NCI-H748 (cell line): ENCODE measurements at regions not wholly inside any gene's neighbourhood (a gene's known extent, or its start where the extent isn't known, plus 50 kb on each side); places are given as distances from the start of the nearest gene placed in this dataset.
A peak's percentile ranks its signal among the peaks of the same experiment; 100 is the strongest.
"Not testable (repeated sequence)": the region's sequence is repeated elsewhere in the genome, so short reads cannot be mapped to it uniquely, and the experiment has no call there.

Experiments used
- DNase-seq: peaks from one replicate; lab custom pipeline; 2025; ENCODE audit not compliant: unreplicated experiment; lab: John Stamatoyannopoulos, UW

DNA sequence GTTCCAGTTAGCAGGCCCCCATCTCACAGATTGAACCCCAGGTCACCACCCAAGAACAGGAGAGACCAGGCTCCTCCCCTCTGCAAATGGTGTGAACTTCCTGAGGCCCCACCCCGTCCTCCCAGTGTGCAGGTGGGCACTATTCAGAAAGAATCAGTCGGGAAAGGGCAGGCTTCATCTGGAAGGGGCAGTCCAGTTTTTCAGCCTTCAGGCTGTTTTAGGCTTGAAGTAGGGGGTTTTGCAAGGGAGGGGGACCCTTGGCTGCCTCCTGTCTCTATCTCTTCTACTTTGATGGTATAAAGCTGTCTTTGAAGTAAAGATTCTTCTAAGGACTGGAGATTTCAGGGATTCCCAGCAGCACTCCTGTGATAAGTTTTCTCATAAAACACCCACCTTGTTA, 267.6 kb downstream of the RND3 start:
- DNase-seq, result no peak

DNA sequence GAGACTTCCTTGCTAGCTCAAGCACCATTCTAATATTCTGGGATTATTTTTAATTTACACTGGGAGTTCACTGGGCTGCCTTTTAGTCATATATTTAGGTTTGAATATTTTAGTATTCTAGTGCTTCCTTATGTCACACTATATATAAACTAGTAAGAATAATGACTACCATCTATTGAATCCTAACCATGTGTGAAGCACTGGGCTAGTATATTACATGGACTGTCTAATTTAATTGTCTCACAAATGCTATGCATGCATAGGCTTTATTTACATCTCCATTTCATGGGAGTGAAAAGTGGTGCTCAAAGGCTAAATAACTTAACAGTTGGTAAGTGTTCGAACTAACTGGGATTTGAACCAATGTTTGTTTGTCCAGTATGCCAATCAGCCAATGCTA, 272.4 kb downstream of the RND3 start:
- DNase-seq, result peak; percentile 12

DNA sequence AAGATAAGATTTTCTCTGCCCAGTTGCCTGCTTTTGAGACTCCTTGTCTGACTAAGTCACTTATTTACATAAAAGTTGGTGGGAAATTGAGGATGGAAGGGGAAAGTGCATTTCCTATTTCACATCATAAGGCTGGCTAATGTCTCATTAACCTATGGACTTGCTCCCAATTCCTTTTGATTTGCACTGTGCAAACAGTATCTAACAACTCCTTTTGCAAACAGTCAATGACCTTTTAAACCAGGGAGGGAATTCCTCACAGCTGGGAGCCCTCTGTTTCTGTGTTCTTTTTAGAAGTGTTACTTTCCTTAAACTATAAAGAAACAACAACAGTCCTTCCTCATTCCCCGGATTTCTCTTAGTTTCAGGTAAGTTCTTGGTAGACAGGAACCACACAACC, 272.8 kb downstream of the RND3 start:
- peak; percentile 82 for DNase-seq

DNA sequence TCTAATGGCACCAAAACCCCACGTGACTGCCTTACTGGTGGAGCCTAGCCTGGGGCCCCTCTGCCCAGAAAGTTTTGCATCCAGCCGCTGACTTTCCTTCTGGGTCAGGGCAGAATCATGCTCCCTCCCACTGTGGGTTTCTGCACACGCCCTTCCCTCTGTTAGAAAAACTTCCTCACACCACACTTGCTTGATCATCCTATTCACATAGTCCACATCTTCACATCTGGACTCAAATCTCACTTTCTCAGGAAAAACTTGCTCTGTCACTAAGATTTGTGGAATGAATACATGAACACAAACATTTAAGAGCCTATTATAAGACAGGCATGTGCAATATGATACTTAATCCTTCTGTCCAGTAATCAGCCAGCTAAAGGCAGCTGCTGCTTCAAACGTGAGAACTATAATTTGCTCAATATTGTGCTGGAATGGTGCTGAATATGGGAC, 274.7 kb downstream of the RND3 start:
- no peak for DNase-seq

DNA sequence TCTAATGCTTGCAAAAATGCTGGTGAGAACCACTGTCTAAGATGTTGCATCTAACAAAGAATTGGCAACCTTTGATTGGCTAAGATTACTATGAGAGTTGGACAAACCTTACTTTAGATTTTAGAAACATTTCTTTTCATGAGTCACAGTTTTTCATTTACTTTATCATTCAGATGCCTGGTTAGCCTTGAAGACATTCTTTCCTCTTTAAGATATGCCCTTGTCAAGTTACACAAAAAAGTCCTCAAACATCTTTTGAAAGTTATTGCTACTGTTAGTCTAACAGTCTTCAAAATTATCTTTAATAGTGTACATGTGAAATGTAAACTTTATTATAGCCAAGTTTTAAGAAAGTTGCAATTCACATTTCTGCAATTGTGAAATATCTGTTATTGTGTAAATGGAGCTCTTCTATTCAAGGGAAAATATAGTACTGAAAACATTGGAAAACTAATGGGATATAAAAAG, 276.3 kb downstream of the RND3 start:
- no peak for DNase-seq

DNA sequence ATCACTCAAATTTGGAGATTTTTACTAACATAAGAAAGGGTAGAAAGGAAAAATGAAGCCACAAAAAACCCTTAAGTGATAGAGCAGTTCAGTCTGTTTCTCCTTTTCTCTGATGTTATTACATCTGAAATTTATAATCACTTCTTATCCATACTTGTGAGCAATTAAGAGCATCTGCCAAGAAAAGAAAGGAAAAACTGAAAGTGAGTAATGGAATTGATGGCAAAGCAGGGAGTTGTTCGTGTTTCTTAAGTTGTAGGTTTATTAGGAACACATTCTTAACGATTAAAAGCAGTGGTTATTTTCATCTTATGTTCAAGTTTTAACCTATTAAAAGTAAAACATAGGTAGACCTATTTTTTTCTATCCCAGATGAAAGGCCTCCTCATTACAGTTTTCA, 277.7 kb downstream of the RND3 start:
- DNase-seq, result no peak

DNA sequence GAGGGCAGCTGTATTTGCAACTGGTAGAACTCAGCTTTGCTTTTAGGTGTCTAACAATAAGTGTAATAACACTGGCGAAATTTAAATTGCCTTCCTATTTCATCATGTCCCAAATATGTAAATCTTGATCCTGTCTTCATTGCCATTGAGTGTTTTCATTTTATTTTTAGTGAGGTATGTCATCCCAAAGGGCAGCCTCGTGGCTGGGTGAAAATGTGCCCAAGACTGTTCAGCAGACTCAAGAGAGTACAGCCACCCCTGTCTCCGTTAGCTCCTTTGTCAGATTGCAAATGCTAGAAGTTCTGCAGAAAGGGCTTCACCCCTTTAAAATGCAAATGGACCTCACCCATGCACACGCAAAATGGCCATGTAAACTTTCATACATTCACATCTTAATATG, 278.8 kb downstream of the RND3 start:
- DNase-seq, result peak; percentile 29

DNA sequence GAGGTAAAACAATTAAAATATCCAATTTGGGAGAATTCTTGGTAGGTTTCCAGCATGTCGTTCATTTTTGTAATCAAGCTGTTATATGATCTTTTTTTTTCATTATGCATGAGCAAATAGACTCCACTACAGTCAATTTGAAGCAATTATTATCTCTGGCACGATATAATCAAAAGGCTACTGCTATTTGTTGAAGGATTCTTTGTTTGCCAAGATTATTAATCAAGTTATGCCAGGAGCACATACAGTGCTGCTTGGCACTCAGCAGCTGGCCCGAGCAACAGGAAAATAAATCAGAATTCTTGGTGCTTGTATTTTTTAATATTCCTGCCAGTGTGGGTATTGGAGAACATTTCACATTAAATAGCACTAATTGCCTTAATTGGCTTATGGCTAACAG, 279.5 kb downstream of the RND3 start:
- peak; percentile 82 for DNase-seq

DNA sequence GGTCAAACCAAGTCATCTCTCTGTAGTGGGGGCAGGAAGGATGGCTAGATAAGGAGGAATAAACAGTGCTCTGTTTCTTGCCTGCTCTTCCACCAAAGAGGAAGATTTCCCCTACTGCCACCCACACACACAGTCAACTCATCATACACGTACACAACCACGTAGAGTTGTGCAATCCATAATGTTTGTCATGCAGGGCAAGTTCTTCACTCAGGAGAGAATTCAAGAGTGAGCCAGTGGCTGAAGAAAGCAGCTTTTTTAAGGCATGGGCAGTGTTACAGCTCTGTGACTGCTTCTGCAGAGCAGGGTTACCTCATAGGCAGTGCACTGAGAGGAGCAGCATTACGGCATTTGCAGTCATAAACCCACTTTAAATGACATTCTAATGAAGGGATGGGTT, 283.0 kb downstream of the RND3 start:
- no peak for DNase-seq

DNA sequence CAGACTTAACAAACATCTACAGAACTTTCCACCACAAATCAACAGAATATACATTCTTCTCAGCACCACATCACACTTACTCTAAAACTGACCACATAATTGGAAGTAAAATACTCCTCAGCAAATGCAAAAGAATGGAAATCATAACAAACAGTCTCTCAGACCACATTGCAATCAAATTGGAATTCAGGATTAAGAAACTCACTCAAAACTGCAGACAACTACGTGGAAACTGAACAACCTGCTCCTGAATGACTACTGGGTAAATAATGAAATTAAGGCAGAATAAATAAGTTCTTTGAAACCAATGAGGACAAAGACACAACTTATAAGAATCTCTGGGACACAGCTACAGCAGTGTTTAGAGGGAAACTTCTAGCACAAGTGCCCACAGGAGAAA, 292.7 kb downstream of the RND3 start:
- not testable (repeated sequence) for DNase-seq

DNA sequence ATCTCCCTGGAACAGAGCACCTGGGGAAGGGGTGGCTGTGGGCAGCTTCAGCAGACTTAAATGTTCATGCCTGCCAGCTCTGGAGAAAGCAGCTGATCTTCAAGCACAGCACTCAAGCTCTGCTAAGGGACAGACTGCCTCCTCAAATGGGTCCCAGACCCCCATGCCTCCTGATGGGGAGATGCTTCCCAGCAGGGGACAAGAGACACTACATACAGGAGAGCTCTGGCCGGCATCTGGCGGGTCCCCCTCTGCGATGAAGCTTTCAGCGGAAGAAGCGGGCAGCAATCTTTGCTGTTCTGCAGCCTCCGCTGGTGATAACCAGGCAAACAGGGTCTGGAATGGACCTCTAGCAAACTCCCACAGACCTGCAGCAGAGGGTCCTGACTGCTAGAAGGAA, 294.8 kb downstream of the RND3 start:
- no peak for DNase-seq

DNA sequence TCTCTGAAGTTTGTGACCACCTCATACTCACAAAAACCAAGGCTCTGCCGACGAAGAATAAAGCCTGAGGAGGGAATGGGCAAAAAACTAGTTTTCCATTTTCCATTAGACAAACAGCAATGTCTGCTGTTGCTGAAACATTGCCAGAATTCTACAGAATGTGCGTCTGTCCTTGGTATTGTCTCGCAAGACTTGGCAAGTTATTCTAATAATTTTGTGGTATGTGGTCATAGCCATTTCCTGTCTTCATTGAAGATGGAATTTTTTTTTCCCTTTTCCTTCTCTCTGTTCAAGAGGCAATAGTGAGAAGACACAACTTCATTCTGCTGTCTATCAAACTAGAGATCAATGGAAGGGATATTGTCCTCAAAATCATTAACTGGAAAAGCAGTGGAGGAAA, 296.1 kb downstream of the RND3 start:
- no peak for DNase-seq

DNA sequence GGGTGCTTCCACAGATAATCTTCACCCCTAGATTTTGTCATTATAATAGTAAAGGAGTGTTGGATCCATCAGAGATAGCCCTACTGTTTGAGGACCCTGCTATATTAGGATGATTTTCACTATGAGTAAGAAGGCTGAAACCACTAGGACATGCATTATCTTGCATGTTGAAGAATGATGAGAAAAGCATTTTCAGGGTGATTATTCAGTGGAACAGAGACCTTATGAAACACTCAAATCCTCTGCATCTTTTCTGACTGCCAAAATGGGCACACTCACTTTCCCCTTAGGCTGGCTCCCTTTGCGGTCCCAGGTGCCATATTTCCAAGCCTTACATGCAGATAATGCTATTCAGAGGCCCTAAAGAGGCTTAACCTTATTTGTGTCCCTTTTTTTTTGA, 296.9 kb downstream of the RND3 start:
- no peak for DNase-seq

DNA sequence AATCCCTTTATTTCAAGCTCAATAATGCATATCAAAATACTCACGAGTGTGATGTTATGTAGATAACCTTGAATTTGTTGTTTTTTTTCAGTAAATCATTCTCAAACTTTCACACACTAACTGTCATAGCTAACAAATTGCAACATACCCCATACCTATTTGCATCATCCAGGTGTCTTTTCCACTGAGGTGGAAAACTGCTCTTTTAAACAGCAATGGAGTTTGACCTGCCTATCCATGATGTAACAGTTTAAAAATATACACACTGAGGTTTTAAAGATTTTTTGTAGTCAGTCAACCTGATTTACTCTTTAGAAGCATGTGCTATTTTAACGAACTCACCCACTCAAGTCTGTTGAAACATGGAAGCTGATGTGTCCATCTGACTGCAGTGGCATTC, 298.7 kb downstream of the RND3 start:
- no peak for DNase-seq

DNA sequence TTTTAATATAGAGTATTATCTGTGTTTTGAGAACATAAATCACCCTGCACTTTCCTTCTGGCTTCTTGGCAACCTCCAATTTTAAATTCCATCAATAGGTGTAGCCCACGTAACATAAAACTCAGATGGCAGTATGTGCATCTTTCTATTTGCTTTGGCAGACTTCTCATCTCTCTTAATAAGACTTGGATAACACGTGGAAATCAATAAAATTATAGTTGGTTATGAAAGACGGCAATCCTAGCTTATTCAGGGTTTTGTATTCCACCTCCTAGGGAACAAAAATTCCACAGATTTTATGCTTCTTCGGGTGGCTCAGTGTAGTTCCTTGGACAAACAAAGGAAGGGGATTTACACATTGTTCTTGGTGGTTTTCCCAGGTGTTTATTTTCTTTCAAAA, 299.3 kb downstream of the RND3 start:
- DNase-seq, result no peak

DNA sequence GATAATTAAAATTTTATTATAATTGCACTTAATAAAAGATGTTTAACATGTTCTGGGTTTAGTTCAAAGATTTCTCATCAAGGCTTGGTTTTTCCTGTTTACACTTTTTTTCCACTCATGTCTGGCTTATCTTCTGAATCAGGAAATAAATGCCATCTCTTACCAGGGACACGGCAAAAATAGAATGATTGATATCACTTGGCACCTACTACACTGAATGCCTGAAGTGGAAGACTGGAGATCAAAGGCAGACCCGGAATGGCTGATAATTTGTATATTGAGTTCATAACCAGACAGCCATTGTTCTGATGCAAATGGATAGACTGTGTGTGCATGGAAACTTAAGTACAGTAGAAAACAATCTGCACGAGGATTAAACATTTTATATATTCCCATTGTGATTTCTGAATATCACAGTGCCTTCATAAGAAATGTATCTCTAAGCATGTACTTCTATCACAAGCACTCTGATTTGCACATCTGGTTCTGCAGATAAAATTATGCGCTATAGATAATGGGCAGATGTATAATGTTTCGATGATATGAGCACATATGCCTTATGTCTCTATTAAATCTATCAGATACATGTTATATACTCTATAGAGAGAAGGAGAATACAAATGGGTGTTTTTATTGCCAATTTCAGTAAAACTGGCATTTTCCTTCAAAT, 304.8 kb downstream of the RND3 start:
- DNase-seq, result no peak

DNA sequence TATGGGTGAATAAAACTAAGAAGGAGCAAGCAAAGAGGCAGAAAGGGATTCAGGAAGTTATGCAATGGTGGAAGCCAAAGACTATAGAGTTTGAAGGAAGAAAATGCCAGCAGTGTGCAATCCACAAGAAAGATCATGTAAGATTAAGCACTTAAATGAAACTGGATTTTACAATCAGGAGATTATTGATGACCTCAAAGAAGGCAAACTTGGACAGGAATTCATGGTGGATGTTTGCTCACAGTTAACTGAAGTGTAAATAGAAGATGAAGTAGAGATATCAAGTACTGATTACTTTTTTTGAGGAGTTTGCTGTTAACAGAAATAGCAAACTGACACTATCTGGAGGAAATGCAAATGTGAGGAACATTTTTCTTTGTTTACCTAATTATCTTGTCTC, 308.9 kb downstream of the RND3 start:
- no peak for DNase-seq

DNA sequence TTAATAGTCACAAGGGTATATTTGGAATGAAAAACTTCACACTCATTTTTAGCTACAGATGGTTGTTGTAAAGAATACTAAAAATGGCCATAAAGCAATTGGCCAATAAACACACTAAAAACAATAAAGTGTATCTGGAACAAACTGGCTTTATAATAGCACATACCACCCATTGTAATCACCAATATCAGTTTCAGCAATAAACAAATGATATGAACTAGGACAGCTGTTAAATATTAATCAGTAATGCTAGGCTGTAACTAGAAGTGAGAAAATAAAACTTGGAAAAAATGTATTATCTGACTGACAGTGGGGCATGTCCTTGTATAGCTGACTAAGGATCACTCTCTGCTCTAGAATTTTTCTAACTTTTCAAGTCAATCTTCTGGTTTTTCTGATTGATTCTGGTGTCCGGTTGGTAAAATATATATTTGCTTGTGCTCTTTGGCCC, 312.5 kb downstream of the RND3 start:
- DNase-seq, result no peak

DNA sequence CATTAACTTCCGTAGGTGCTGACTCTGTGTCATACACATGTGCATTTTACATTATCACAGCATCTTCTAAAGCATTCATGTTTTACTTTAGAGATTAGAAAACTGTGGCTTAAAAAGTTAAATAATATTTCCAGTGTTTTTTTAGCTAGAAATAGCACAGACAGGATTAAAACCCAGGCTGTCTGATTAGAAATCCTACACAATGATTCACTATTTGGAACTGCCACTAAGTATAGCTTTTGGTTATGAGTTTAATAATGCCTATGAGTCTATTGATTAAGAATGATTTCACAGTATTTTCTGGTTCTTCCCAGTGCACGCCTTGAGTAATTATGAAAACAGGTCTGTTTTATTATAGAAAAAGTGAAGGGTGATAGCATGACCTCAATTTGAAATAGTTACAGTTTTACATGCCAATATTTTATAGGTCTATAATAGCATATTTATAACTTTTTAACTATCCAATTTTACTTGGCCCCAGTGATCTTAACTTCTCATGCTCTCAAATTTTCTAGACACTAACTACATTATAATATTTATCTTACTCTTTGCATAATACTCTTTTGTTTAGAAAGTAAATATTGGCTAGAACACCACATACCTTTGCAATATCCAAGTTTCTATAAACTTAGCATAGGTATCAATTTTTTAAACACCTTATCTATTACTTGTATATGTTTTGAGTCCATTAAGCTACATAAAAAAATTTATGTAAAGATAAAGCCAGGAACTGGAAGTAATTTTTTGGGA, 313.2 kb downstream of the RND3 start:
- no peak for DNase-seq

DNA sequence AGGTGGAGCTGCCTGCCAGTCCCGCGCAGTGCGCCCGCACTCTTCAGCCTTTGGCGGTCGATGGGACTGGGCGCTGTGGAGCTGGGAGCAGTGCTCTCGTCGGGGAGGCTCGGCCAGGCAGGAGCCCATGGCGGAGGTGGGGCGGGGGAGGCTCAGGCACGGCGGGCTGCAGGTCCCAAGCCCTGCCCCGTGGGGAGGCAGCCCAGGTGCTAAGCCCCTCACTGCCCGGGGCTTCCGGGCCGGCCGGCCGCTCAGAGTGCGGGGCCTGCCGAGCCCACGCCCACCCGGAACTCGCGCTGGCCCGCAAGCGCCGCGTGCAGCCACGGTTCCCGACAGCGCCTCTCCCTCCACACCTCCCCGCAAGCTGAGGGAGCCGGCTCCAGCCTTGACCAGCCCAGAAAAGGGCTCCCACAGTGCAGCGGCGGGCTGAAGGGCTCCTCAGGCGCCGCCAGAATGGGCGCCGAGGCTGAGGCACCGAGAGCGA, 316.4 kb downstream of the RND3 start:
- DNase-seq, result no peak

DNA sequence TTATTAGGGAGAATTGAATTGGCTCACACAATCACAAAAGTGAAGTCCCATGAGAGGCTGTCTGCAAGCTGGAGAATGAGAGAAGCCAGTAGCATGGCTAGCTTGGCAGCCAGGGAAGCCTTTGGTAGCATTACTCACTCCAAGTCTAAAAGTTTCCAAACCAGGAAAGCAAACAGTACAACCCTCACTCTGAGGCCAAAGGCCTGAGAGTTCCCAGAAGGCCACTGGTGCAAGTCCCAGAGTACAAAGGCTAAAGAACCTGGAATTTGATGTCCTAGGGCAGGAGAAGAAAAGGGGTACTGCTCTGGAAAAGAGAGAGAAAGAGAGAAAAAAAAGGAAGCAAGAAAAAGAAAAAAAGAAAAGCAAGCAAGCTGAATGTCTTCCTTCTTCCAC, 318.2 kb downstream of the RND3 start:
- no peak for DNase-seq

DNA sequence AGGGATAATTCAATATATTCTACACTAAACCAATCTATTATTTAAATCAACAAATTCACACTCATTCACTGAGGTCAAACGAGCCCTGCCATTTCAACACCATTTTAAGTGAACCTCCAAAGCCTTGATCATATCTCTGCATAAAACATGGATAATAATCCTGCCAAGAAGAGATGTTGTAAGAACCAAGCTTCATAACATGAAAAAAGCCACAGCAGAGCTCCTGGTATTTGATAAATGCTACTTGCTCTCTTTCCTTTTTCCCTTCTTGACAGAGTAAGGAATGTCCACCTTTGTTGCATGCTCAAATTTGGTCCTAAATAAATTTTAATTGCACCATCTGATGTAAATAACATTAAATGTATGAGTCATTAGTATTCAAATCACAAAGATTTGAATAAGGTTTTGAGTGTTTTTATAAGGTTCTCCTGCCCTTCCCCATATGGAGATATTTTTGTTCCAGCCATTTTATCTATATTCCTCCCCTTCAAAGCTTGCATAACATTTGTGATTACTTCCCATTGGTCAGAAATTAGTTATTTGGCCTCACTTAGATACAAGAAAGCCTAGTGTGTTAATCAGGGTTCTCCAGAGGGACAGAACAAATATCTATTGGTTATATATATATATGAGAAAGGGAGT, 318.8 kb downstream of the RND3 start:
- DNase-seq, result no peak
